ENCODE measurements at regions not wholly inside any gene's neighbourhood (a gene's known extent, or its start where the extent isn't known, plus 50 kb on each side); places are given as distances from the start of the nearest gene placed in this dataset.

DNA sequence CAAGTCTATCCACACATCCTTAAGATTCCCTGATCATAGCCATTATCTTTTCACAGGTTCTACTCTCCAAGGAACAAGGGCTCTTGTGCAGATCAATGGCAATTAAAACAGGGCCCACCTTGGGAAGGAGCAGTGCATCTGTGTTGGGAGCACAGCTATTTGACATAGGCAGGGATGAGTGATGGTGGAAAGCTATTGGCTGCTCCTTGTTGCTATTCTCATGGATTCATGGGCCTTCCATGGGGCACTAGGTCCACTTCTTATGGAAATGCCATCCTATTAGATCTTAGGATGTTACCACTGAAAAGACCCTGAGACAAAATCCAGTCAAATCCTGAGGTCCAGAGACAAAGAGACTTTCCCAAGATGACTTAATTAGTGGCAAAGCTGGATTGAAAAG, 148.6 kb upstream of the MTNR1B start (continued):
- TF ChIP-seq, protein P1, sequence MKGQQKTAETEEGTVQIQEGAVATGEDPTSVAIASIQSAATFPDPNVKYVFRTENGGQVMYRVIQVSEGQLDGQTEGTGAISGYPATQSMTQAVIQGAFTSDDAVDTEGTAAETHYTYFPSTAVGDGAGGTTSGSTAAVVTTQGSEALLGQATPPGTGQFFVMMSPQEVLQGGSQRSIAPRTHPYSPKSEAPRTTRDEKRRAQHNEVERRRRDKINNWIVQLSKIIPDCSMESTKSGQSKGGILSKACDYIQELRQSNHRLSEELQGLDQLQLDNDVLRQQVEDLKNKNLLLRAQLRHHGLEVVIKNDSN (IDR thresholded peaks at IDR 0.05; ENCODE audit: borderline replicate concordance, low read depth) = no peak

DNA sequence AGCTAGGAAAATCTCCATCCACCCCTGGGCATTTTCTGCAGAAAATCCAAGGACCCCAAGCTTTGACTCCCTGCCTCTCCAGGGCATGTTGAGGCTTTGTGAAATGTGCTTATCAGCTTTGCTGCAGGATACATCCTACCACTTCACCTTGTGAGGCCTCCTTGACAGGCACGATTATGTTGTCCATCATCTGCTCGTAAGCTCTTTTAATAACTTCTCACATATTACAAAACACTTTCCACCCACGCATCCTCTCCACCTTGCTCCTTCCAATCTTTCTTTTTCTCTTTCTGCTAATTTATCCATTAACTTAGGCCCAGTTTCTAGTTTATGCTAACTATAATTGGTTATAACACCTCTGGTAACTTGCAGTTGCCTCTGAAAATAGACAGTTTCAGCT, 147.0 kb upstream of the MTNR1B start:
- Histone ChIP-seq H3K27ac (ENCODE audit: low read depth in 2 of 2, low read length in 1 of 2) (no peak overlapping the region), H3K27me3 (ENCODE audit: insufficient read depth) (no peaks in the 10 kb centered on the region), H3K4me3 (ENCODE audit: low read depth in 2 of 2, low read length in 1 of 2) (no peak overlapping the region), H3K9ac (no peak overlapping the region), H4K20me1 (ENCODE audit: insufficient read depth) (no peaks in the 10 kb centered on the region), H3K4me1 (ENCODE audit: control insufficient read depth in 1 of 2, insufficient read depth in 2 of 2, low read depth in 1 of 2, low read length in 1 of 2) (peaks cover 0 to 2% of the 10 kb centered on the region in 2 experiments; a peak in 2 of 4 replicates), H3K36me3 (replicated peaks in 1 of 2; ENCODE audit: control insufficient read depth in 1 of 2, insufficient read depth in 2 of 2, low read length in 1 of 2) (no peaks in the 10 kb centered on the region), H3K9me2 (no peaks in the 10 kb centered on the region), H3F3A (replicated peaks; ENCODE audit: insufficient read depth) (no peaks in the 10 kb centered on the region), H3K9me3 (no peaks in the 10 kb centered on the region), H3K79me2 (ENCODE audit: insufficient read depth) (no peaks in the 10 kb centered on the region), H3K4me2 (no peak overlapping the region), H2AFZ (ENCODE audit: low read depth) (no peak overlapping the region)
- WGBS (ENCODE audit: low lambda C conversion rate) = 72% methylated on average over 3 of the region's 3 CpGs
- ChIA-PET CTCF (interaction anchor here (2.2 kb wide), 1 partner anchor 64 kb away, joined by 5 read pairs; no protein-coding TSS in a partner anchor), POLR2A (no interaction called here)
- no peak for TF ChIP-seq MXI1 (IDR thresholded peaks at IDR 0.05; ENCODE audit: low read depth, low read length)
- no peak for TF ChIP-seq FOXJ3 (CRISPR knock-in tag; IDR thresholded peaks at IDR 0.05)
- TF ChIP-seq, protein P2, sequence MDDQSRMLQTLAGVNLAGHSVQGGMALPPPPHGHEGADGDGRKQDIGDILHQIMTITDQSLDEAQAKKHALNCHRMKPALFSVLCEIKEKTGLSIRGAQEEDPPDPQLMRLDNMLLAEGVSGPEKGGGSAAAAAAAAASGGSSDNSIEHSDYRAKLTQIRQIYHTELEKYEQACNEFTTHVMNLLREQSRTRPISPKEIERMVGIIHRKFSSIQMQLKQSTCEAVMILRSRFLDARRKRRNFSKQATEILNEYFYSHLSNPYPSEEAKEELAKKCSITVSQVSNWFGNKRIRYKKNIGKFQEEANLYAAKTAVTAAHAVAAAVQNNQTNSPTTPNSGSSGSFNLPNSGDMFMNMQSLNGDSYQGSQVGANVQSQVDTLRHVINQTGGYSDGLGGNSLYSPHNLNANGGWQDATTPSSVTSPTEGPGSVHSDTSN (IDR thresholded peaks at IDR 0.05) = no peak
- TF ChIP-seq CHD2 (IDR thresholded peaks at IDR 0.05; ENCODE audit: low read length, partially characterized antibody) = no peak
- TF ChIP-seq SMC3 (IDR thresholded peaks at IDR 0.05; ENCODE audit: low read depth, low read length) = no peak
- TF ChIP-seq GABPA (IDR thresholded peaks at IDR 0.05; ENCODE audit: low read depth) = no peak
- TF ChIP-seq, protein P1 (IDR thresholded peaks at IDR 0.05; ENCODE audit: borderline replicate concordance, low read depth) = no peak
- TF ChIP-seq GATA2 (CRISPR knock-in tag; IDR thresholded peaks at IDR 0.05) = no peak
- TF ChIP-seq, protein P3, sequence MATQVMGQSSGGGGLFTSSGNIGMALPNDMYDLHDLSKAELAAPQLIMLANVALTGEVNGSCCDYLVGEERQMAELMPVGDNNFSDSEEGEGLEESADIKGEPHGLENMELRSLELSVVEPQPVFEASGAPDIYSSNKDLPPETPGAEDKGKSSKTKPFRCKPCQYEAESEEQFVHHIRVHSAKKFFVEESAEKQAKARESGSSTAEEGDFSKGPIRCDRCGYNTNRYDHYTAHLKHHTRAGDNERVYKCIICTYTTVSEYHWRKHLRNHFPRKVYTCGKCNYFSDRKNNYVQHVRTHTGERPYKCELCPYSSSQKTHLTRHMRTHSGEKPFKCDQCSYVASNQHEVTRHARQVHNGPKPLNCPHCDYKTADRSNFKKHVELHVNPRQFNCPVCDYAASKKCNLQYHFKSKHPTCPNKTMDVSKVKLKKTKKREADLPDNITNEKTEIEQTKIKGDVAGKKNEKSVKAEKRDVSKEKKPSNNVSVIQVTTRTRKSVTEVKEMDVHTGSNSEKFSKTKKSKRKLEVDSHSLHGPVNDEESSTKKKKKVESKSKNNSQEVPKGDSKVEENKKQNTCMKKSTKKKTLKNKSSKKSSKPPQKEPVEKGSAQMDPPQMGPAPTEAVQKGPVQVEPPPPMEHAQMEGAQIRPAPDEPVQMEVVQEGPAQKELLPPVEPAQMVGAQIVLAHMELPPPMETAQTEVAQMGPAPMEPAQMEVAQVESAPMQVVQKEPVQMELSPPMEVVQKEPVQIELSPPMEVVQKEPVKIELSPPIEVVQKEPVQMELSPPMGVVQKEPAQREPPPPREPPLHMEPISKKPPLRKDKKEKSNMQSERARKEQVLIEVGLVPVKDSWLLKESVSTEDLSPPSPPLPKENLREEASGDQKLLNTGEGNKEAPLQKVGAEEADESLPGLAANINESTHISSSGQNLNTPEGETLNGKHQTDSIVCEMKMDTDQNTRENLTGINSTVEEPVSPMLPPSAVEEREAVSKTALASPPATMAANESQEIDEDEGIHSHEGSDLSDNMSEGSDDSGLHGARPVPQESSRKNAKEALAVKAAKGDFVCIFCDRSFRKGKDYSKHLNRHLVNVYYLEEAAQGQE (IDR thresholded peaks at IDR 0.05; ENCODE audit: low read depth, low read length) = no peak
- TF ChIP-seq NRF1 (IDR thresholded peaks at IDR 0.05; ENCODE audit: low read depth, low read length) = no peak
- TF ChIP-seq NFIC (IDR thresholded peaks at IDR 0.05; ENCODE audit: borderline replicate concordance) = no peak
- TF ChIP-seq RXRA (IDR thresholded peaks at IDR 0.05; ENCODE audit: borderline replicate concordance, low read depth) = no peak
- DNase-seq = no peak

Data from SK-N-SH (cell line).